ENCODE measurements at regions not wholly inside any gene's neighbourhood (a gene's known extent, or its start where the extent isn't known, plus 50 kb on each side); places are given as distances from the start of the nearest gene placed in this dataset.
"Not testable (repeated sequence)": the region's sequence is repeated elsewhere in the genome, so short reads cannot be mapped to it uniquely, and the experiment has no call there.

- not testable (repeated sequence) for TF ChIP-seq CTCF (IDR thresholded peaks at IDR 0.05; ENCODE audit: insufficient read depth, low read length); REST (IDR thresholded peaks at IDR 0.05; ENCODE audit: insufficient replicate concordance, low read depth); SPI1 (IDR thresholded peaks at IDR 0.05; ENCODE audit: borderline replicate concordance, low read depth); POLR2AphosphoS5 (IDR thresholded peaks at IDR 0.05; ENCODE audit: low read depth)
These were observed 270.5 kb upstream of the SFSWAP start for GRCh38 chr12:131440209-131441059.
